NCI-H146 treated with DMSO at 0.1 percent for 48 hours (cell line): ENCODE measurements at regions not wholly inside any gene's neighbourhood (a gene's known extent, or its start where the extent isn't known, plus 50 kb on each side); places are given as distances from the start of the nearest gene placed in this dataset.

ENCODE experiments used
- DNase-seq: peaks from one replicate; lab custom pipeline; 2025; ENCODE audit not compliant: unreplicated experiment; lab: John Stamatoyannopoulos, UW

- no peak for DNase-seq
Observed at GRCh38 chr12:85352016-85352415, 72.0 kb downstream of the ALX1 start.

- DNase-seq, result no peak
Observed at GRCh38 chr12:85356596-85357385, 76.8 kb downstream of the ALX1 start.

DNA sequence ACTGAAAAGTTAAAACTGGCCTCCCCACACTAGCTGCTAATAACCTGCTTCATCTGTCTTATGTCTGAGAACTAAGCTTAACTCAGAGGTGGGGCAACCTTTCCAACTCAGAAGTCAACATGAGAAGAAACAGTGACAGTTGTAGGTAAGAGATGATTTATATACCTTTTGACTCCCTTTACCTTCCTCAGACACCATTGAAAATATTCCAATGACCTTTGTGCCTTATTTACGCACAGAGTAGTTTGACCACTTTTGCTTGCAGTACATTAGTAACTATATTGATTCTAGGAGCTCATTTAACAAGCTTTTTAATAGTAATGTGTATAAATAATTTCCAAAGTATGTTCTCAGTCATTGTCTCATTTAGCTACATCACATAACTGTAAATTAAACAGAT, 77.6 kb downstream of the ALX1 start:
- DNase-seq, result no peak

- no peak for DNase-seq
Observed at GRCh38 chr12:85358715-85359114, 78.7 kb downstream of the ALX1 start.

- DNase-seq, result no peak
Observed at GRCh38 chr12:85363382-85364190, 83.6 kb downstream of the ALX1 start.

DNA sequence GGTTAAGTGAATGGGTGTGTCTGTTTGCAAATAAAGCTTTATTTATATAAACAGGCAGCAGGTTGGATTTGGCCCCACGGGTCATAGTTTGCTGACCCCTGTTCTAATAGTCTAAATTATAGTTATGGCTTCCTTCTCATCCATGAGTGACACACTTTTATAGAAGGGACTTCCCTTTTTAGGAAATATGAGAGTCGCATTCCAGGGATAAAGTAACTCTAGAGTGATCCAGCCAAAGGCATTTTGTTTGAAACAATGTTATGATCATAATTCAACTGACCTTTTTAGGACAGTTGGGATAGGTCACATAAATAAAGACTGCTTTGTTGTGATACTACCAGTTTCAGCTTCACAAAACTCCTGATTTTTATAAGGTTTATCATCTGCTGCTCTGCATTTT, 87.9 kb downstream of the ALX1 start:
- DNase-seq, result no peak

DNA sequence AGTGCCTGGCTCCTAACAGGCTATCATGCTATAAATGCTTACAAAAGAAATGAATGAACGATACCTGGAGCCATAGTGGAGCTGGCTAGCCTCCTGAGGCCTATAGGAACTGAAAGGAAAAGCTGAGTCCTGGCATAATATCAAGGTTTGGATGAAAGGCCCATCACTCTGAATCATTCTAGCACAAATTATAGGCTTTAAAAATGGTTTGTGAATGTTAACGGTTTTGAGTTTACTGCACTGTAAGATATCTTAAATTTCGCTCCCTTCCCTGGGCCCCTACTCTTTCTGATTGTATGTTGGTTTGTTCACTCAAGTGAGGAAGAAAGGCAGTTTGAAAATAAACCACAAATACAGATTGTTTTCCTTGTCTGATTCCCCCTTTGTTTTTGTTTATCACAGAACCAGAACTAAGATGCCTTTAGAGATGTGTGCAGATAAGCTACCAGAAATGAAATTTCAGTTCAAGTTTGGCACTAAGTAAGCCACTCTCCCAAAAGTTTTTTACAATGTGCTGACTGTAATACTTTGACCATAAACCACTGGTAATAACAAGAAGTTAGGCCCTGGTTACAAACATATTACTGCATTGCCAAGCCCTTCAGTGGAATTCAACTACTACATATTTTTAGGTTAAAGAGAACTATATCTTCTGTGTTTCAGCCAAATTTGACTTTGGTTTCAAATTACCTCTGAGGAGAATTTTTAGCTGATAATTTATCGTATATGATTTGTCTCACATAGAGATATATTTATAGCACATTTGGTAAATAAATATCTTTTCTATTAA, 89.5 kb downstream of the ALX1 start:
- no peak for DNase-seq

- no peak for DNase-seq
Observed at GRCh38 chr12:85373045-85373444, 93.0 kb downstream of the ALX1 start.

DNA sequence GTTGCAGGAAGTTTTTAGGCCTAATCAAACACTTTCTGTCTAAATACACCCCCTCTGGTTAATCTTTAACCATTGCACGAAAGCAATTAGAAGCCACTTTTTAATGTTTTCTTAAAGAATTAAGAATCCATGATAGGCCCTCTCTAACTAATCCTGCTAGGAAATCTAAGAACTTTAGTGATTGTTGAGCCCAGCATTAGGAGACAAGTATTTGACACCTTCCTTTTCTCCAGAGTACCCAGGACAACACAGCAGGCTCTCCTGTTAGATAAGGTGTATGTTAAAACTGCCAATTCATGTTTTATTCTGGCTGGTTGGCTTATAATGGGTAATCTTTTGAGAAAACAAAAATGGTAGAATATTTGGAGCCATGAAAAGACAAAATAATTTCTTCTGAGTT, 95.0 kb downstream of the ALX1 start:
- no peak for DNase-seq

GRCh38 chr12:85385406-85385805, 105.4 kb downstream of the ALX1 start:
- no peak for DNase-seq

GRCh38 chr12:85390266-85390665, 110.2 kb downstream of the ALX1 start:
- no peak for DNase-seq

DNA sequence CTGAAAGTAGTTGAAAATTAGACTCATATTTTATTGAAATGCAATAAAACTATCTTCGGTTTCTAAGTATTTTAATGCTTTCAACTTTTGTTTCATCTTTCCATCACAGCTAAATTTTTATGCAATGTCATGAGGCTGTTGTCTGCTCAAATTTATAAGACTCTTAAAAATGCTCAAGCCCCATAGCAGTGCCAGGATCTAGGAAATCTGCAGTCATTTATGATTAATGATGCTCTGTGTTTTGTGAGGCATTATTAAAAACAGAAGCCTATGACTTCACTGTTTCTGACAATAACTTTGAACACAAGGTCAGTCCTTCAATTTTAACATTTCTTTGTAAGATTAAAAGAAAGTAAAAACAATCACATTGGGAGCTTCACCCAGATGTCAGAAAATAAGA, 112.5 kb downstream of the ALX1 start:
- no peak for DNase-seq

- DNase-seq, result no peak
Observed at GRCh38 chr12:85393606-85394005, 113.6 kb downstream of the ALX1 start.

GRCh38 chr12:85394065-85394464, 114.0 kb downstream of the ALX1 start:
- DNase-seq, result no peak

DNA sequence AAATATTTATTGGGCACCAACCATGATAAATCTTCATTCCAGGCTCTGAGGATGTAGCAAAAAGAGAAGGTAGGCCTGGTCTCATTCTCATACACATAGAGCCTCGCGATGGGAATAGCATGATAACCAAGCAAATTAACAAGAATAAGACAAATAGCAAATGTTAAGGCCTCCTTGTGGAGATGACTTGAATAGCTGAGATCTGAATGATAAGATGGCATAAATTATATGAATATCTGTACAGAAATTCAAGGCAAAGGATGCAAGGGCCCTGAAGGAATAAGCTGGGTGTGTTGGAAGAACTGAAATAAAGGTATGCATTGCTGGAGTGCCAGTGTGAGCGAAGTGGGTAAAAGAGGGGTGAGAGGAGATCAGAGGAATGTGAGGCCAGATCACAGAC, 114.8 kb downstream of the ALX1 start:
- DNase-seq, result no peak

DNA sequence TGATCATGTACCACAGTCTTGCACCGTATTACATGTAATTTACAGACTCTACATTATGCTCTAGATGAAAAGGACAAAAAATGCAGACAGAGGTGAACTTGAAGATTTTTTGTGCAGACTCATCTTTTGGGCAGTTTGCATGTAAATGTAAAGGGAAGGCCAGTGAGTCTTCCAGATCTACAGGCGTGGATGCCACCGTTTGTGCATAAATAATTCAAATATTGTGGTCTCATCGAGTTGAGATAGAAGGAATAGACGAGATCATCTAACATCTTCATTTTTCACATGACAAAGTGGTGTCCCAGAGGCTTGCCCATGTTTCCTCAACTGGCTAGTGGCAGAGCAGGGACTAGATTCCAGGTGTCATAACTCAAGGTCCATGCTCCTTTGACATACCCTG, 125.2 kb downstream of the ALX1 start:
- no peak for DNase-seq

GRCh38 chr12:85405781-85406522, 125.9 kb downstream of the ALX1 start:
- peak; percentile 77 for DNase-seq

GRCh38 chr12:85413266-85413665, 133.2 kb downstream of the ALX1 start:
- DNase-seq, result no peak

- DNase-seq, result no peak
Observed at GRCh38 chr12:85422762-85423161, 142.7 kb downstream of the ALX1 start.

GRCh38 chr12:85423947-85424346, 143.9 kb downstream of the ALX1 start:
- DNase-seq, result no peak
